G401 (cell line): ENCODE measurements at regions not wholly inside any gene's neighbourhood (a gene's known extent, or its start where the extent isn't known, plus 50 kb on each side); places are given as distances from the start of the nearest gene placed in this dataset.

Experiments
- DNase-seq: peaks from one replicate; pipeline ENCODE4 v3.0.0-alpha.2; 2015; ENCODE audit warnings: low spot score
- in situ Hi-C: cut with HindIII; loops from 2 replicates; pipeline ENCODE4 v1.10.0; 2016; ENCODE audit warnings: low sequenced_read_pairs, mixed read lengths

DNA sequence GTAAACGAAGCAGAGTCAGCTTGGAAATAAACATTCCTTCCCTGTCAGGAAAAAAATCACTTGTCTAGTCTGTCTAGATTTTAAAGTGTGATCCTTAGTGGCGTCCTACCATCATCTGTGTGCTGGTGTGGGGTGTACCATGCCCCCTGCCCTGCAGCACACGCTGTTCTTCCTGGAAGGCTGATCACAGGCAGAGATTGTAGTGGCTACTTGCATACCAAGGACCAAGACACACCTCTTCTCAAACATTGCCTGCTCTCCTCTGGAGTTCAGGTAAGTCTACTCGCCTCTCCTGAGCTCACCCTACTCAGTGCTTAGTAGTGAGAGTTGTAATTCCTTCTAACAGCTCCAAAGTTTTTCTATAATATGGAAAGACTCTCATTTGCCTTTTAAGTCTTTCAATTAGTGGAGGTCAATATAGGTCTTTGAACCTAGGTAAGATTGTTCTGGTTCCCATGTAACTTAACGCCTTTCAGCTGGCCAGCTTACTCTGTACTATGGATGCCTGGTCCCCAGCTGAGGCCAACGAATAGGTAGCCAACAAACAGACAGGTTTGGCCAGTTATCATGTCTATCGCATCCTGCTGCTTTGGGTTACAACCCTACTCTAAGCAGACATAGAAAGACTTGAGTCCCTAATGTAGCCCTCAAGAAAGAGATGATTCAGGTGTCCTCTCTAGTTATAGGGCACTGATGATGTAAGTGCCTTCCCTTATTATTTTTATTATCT, 55.4 kb downstream of the XCL1 start:
- in situ Hi-C loops, result no loop called here
- no peak for DNase-seq

- in situ Hi-C loops, result no loop called here
These were observed 58.6 kb downstream of the XCL1 start for GRCh38 chr1:168634951-168635532.

GRCh38 chr1:168636200-168636599, 59.8 kb downstream of the XCL1 start:
- DNase-seq, result peak; percentile 42
- in situ Hi-C loops, result no loop called here

More at GRCh38 chr1:168634951-168635532, 58.6 kb downstream of the XCL1 start:
- DNase-seq, result no peak

DNA sequence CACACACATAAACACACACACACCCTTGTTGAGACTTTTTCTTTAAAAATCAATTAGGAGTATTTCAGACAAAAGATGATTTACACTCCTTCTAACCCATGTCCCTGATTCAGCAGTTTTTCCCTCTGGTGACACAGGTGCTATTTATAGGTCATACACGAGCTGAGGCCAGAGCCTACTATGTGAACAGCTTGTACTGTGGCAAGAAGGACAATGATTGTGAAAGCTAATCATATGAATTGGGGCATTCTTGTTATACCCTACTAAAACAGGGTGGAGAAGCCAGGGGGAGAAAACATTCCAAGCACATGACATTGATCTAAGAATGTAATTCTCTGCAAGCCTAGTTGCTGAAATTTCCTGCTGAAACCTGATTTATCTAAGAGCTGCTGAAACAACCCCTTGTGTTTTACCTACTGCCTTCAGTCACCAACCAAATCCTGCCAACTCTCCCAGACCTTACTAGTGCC, 60.3 kb downstream of the XCL1 start:
- peak; percentile 73 for DNase-seq
- in situ Hi-C loops, result no loop called here

- in situ Hi-C loops, result no loop called here
- no peak for DNase-seq
These were observed 61.1 kb downstream of the XCL1 start for GRCh38 chr1:168637350-168637991.

DNA sequence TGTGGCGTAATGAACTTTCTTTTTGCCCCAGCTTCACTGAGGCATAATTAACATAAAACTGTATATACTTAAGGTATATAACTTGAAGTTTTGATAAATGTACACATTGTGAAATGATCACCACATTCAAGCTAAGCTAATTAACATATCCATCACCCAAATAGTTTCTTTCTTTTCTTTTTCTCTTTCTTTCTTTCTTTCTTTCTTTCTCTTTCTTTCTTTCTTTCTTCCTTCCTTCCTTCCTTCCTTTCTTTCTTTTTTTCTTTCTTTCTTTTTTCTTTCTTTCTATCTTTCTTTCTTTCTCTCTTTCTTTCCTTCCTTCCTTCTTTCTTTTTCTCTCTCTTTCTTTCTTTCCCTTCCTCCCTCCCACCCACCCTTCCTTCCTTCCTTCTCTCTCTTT, 62.5 kb downstream of the XCL1 start:
- in situ Hi-C loops, result no loop called here
- no peak for DNase-seq

DNA sequence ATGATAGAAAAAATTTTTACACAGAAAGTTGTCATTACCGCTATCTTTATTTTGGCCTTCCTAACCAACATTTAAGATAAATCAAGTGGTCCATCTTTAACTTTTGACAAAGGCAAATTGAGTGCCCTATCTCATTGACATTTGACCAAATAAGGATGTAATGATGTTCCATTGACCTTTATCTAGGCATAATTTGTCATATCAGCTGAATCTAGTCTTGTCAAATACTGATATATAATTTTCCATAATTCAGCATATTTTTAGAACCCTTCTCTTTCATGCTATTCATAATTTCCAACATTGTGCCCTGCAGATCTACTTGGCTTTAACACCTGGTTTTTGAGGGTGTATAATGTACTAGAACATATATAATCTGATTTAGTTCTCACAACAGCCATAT, 63.8 kb downstream of the XCL1 start:
- in situ Hi-C loops, result no loop called here
- no peak for DNase-seq

GRCh38 chr1:168640836-168641235, 64.4 kb downstream of the XCL1 start:
- in situ Hi-C loops, result no loop called here
- no peak for DNase-seq

DNA sequence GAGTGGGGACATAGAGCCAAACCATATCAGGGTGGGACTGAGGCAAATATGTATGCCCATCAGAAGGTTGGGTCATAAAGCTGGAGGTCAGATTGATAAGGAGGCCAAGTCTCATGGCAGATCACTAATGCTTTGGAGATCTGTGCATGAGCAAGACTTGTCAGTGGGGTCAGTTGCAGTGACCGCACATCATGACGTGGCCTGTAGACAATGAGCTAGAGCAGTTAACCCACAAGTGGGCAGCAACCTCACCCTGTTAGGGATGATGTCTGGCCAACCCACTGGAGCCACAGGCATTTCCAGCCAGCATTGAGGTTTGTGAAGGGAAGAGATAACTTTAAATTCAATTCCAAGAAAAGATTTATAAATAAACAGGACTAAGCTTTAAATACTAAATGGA, 66.7 kb downstream of the XCL1 start:
- no peak for DNase-seq
- in situ Hi-C loops, result no loop called here
